GM19463 (cell line): ENCODE measurements at regions not wholly inside any gene's neighbourhood (a gene's known extent, or its start where the extent isn't known, plus 50 kb on each side); places are given as distances from the start of the nearest gene placed in this dataset.
"Not testable (repeated sequence)": the region's sequence is repeated elsewhere in the genome, so short reads cannot be mapped to it uniquely, and the experiment has no call there.

Experiments
- ATAC-seq: cut with Tn5 transposase; IDR thresholded peaks from one replicate; pipeline ENCODE4 v1.9.1; 2021; ENCODE audit warnings: mild to moderate bottlenecking, moderate library complexity; ENCODE audit not compliant: unreplicated experiment

DNA sequence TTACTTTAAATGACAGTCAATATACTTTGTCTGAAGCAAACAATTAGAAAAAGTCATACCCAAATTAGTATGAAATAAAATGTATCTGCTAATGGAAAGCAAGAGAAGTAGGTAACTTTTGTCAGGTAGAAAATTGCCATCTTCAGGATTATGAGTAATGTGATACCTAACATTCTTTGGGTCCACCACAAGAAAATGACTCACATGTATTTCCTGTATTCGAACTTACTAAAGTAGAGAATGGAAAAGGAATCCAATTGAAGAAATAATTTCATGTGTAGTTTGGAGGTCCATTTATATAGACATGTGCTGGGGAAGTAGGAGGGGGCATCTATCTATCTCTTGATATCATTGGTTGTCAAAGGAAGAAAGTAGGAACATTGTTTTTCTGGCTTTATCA lies 636.2 kb upstream of the CHAC2 start:
- ATAC-seq: no peak

DNA sequence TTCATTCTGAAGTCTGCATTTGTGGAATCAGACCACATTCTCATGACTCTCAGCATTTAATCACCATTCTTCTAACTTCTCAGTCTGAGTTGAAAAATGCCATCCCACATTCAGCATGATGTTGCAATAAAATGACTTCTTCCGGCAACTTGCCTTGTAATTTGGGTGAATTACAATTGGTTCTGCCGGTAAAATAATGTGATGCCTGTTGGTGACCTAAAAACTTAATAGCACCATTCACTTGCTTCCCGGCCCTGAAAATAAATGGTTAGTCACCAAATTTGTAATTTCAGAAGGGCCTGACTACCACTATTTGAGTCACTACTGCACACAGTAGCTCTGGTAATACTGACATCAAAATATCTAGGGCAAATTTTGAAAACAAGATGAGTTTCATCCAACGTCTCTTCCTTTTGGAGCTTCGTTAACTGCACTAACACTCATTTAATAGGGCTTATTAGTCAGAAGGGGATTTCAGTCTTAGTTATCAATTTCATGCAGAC lies 637.1 kb upstream of the CHAC2 start:
- no peak for ATAC-seq

DNA sequence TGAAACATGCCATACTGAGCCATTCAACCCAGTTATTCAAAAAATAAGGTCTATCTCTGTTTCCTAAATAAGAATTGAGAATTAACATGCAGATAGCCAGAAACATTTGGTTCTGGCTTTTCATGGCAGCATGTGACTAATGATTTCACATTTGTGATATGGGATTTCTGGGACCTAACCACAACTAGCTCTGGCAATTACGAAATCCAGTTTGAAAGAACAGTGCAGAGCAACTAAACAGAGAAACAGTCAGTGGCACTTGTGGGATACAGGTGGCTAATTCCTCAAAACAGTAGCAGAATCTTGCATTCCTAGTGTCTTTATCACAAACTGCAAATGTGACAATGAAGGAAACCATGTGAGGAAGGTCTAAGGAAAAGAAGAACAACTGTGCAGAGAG lies 637.8 kb upstream of the CHAC2 start:
- ATAC-seq: no peak

DNA sequence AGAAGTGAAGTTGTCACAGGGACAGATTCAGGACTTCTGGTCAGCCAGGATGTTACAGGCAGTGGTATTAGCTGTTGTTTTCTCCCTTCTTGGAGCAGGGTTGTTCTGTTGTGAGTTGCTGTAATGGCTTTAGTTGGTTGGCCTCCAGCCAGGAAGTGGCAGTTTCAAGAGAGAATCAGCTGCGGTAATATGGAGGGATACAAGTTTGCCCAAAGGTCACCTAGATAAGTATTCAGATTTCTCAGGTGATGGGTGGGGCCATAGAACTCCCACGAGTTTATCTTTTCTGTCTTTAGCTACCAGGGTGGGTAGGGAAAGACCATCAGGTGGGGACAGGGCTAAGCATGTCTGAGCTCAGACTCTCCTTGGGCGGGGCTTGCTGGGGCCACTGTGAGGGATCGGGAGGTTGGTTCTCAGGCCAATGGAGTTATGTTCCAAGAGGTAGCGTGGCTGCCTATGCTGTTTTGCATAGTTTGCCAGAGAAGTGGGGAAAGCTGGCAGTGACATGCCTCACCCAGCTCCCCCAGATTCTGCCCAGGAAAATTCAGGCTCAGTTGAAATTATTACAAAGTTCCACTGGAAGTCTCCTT lies 640.4 kb upstream of the CHAC2 start:
- ATAC-seq: no peak

DNA sequence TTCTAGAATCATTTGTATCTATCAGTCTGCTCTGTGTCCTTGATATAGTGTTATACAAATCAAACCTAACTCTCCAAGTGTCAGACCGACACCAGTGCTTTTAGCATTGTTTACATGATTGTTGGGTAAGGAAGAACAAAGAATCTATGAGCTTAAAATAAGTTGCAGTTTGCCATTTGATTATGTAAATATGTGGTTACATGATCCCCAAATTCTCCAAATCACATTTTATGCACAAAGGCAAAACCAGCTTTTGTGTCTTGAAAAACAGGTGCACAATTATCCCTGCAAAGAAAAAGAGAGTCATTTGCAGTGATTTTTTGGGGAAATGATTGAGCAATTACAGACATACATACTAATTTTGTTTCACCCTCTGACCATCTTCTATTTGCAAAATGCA lies 652.6 kb upstream of the CHAC2 start:
- ATAC-seq: no peak

DNA sequence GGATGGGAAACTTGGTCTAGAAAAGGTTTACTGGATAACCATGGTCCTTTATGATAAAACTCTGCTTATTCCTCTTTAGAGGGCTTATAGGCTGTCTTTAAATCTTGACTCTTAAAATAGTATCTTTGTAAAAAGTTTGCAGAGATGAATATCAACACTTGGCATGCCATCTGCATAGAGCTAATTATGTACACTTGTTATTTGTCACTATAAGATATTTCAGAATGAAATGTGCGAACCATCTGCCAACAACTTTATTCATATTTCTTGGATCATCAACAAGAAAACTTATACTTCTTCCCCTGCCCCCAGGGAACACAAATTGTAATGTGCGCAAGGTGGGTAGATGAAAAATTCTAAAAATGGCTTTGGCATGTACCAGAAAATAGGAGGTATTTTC lies 653.0 kb upstream of the CHAC2 start:
- ATAC-seq: no peak

DNA sequence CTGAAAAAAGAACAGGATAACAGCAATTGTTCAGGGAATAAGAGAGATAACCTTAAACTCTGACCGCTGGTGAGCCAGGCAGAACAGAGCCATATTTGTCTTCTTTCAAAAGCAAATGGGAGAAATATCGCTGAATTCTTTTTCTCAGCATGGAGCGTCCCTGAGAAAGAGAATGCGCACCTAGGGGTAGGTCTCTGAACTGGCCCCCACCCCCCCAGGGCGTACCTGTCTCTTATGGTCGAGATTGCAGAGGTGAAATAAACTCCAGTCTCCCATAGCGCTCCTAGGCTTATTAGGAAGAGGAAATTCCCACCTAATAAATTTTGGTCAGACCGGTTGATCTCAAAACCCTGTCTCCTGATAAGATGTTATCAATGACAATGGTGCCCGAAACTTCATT lies 655.2 kb upstream of the CHAC2 start:
- ATAC-seq: not testable (repeated sequence)

DNA sequence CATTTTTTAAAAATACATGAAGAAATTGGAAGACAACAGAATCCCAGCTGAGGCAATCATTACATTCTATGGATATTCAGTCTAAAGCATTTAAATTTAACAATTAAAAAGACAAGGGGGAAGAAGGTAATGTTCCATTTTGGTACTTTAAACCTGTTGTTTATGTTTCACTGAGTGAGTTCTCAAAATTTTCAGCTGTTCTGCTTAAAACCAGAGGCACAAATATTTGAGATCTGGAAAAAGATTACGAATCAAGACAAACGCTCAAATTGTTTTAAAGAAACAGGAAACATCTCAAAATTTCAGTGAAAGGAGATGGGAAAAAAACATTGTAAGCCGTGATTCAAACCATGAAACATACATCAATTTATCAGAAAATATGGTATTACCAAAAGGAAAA lies 656.2 kb upstream of the CHAC2 start:
- ATAC-seq: no peak

DNA sequence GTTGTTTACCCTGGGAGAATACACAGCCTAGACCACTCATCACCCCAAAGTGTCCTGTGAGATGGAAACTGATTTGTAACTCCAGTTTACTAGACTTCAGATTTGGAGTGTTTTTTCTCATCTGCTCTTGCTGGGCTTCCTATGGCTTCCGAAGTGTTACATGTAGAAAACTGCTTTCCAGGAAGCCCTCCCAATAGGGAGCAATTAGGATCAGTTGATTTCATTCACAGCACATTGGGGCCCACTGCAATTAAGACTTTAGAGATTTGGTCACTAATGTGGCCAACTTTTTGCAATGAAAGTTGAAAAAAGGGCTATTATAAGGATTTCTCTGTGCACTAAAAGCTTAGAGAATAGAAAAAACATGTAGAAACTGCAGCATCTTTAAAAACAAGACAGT lies 656.6 kb upstream of the CHAC2 start:
- ATAC-seq: no peak

DNA sequence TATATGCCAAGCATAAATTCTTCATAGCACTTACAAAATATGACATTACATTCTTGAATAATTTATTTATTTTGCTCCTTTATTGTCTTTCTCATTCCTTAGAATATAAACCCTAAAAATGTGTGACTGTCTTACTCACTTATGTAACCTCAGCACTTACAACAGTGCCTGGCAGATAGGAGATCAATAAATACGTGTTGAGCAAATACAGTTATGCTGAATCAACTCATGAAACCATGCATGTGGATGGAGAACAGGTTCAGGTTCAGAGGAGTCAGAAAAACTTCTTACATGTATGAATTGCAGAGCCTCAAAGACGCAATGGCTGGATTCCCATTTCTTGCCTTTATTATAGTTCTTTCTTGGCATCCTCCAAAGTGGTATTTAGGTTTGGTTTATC lies 659.4 kb upstream of the CHAC2 start:
- ATAC-seq: no peak

DNA sequence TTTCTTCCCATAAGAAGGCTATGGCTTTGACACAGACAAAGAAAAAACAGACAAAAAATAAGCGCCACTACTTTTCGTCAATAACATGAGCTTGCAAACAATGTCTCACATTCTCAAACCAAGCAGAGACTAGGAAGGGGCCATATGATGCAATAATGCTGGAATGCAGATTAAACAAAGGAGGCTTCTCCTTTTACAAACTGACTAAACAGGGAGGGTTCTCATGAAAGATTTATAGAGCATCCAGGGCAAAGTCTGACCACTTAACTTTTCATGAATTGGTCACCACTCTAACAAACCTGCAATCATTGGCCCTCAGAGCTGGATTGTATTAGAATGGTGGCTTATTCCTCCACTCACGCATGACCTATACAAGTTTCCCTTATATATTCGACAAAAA lies 663.3 kb upstream of the CHAC2 start:
- ATAC-seq: no peak

DNA sequence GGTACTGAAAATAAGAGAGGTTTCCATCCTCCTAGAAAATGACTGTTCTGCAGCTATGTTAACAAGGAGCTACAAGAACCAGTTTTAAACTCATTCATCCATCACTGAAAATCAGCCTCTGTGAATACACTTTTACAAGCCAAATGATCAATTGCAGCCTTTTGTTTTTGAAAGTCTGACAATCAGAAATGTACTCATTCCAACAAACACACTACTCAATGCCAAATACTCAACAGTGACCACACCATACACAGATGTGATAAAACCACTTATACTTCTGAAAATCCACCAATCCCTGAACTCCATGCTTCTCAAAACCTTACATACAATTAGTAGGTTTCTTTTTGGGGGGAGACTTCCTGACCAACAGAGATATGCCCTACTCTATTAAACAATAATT lies 663.9 kb upstream of the CHAC2 start:
- no peak for ATAC-seq

DNA sequence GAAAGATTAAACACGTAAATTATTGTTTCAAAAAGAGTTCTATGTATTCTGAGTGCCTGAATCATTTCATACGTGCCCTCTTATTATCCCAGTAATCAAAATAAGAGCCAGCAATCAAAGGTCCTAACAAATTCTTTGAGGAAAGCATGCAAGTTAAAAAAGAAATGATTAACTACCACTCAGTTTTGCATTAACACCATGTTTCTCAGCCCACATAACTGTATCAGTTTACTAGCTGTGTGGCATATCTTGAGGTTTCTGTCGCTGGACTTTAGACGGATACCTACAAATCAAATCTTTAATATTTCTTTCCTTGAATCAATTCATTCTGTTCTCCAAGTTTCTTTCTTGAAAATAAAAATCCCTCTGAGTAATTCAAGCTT lies 668.9 kb upstream of the CHAC2 start:
- no peak for ATAC-seq

DNA sequence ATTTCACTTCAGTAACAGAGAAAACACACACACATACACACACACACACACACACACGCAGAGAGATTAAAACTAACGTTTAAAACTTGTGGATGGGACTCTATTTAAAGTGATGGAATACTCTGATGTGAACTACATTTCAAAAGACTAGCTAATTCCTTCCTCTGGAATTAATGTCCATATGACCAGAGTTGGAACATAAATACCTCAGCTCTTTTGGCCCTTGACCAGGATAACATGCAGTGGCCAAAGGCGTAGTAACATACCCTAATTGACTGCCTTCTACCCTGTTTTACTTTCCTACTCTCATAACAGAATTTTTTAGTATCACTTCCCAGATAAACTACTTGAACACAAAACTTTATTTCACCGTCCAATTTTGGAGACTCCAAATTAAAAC lies 671.3 kb upstream of the CHAC2 start:
- no peak for ATAC-seq

DNA sequence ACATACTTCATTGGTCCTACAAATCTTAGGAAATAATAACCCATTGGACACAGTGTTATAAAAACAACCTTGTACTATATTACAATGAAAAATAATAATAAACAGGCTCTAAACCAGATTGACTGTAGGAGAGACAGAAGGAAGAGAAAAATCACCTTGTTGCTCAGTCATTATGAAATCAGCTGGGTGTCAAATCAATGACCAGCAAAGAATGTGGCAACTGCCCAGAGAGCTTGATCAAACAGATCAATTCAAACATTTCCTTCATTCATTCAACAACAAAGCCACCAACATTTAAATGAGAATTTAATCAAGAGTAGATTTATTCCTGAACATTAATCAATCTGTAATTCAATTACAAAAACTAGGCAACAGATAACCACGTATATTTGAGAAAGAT lies 671.9 kb upstream of the CHAC2 start:
- ATAC-seq: no peak

DNA sequence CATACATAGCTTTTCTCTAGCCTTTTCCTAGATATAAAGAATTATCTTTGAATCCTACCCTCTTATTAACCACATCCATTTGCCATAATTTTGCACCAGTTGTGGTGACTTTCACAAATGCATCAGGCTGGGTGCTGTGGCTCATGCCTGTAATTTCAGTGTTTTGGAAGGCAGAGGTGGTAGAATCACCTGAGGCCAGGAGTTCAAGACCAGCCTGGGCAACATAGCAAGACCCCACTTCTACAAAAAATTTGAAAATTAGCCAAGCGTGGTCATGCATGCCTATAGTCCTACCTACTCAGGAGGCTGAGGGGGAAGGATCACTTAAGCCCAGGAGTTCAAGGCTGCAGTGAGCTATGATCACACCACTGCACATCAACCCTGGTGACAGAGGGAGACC lies 672.4 kb upstream of the CHAC2 start:
- ATAC-seq: no peak

DNA sequence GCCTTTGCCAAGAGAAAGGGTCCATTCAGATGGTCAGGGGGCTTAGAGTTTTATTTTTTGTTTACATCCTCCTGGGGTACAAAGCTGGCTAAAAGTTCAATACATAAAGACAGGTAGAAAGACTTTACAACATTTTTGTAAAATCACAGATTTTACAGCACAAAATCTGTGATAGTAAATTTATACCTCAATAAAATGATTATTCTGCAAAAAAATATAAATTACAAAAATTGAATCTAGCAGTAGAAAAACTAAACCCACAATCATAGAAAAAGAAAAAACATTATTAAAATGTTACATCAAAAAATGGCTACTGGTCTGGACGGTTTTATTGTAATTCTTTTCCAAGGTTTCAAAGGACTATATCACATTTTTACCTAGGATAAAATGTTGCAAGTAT lies 674.2 kb upstream of the CHAC2 start:
- ATAC-seq: no peak

DNA sequence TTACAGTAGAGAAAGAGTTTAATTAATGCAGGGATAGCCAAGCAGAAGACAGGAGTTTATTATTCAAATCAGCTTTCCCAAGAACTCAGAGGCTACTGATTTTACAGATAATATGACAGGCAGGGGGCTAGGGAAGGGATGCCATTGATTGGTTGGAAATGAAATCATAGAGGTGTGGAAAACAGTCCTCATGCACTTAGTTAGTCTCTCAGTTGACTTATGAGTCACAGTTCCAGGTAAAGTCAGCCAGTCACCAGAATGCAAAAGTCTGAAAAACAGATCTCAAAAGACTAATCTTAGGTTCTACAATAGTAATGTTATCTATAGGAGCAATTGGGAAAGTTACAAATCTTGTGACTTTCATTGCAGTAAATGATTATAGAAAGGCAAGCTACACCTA lies 676.4 kb upstream of the CHAC2 start:
- ATAC-seq: no peak

DNA sequence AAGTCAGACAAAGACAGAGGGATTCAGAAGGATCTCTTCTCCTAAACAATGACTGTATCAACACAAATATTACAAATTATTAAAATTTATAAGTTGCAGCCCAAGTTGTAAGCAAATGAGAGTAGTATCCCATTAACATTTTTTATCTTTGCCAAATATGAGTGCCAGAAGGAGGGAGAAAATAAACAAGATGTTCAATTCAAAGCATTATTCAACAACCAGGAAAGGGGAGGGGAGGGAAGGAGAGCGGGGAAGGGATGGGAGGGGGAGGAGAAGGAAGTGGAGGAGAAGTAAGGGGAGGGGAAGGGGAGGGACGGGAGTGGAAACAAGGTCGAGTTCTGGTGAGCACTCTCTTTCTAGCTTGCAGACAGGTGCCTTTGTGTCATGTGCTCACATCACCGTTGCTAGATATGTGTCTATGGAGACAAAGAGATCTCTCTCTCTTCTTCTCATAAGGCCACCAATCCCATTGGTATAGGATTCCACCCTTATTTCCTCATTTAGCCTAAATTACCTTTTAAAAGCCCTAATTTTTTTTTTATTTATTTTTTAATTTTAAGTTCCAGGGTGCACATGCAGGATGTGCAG lies 679.6 kb upstream of the CHAC2 start:
- no peak for ATAC-seq

DNA sequence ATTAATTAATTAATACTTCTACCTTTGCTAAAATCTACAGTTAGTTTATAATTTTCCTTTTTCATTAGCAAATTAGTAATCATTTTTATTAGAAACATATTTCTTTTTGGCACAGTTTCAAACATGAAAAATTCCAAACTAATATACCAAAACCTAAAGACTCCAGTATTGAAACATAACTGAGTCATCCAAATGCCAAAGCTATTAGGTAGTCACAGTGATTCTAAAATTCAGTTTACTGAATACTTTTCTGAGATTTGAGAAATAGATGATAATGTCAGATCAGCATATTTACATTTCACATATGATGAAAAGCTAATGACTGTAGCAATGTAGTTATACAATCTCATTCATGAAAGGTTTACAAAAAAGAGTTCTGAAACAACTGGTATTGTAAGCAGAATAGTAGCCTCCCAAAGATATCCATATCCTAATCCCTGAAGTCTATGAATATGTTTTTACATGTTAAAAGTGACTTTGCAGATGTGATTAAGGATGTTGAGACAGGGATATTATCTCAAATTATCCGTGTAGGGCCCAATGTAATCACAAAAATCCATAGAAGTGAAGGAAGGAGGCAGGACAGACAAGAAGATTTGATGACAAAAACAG lies 680.2 kb upstream of the CHAC2 start:
- ATAC-seq: no peak

DNA sequence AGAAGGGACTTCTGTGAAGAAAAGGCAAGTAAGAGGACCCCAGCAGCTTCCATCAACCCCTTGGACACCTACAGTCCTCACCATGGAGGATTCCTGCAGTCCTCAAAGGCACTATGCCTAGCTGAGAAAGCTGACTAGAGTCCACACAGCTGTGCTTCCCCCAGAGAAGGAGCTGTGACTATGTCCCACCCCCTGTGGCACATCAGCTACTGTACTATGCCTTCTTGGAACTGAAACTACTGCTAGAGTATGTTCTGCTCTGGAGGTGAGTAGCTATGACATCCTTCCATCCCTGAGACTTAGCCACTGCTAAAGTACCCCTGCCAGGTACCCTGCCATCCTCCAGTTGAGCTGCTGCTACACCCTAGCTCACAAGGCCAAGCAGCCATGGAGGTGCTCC lies 690.2 kb upstream of the CHAC2 start:
- no peak for ATAC-seq

DNA sequence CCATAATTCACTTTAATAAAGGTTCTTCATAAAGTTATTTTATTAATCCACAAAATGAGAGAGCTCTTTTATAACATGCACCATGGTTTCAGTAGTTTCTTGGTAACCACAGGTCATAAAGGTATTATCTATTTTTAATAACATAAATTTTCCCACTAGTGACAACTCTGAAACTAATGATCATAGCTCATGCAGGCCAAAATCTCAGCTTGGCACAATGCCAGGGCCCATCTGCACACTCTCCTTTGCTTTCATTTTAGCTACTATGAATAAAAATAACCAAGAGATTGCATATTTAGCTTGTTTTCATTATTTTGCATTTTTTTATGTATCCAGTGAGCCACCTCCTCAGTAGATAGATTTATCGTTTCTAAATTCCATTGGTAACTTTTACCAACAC lies 691.8 kb upstream of the CHAC2 start:
- no peak for ATAC-seq

DNA sequence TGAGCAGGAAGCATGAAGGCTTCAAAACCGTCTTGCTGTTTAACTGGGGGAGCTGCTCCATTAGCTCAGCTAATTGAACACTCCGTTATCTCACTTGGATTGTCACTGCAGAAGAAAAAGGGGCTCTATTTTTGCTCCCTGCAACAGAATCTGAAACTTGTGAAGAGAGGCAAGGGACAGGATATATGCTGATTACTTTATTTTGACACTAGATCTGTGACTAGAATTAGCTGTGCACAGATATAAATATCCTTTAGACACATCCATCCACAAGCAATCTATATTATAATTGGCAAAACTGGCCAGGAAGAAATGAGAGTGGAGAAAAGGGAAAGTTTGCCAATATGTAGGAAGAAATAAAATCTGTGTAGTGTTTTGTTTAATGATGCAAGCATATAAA lies 700.1 kb upstream of the CHAC2 start:
- no peak for ATAC-seq
